Prostate gland (tissue), 2 donors: ENCODE measurements at regions not wholly inside any gene's neighbourhood (a gene's known extent, or its start where the extent isn't known, plus 50 kb on each side); places are given as distances from the start of the nearest gene placed in this dataset.

ENCODE experiments used
- POLR2A ChIP-seq: fragments of 450-650 bp; IDR thresholded peaks from one replicate; pipeline ENCODE4 v1.6.1; 2016; ENCODE audit warnings: antibody characterized with exemption, mild to moderate bottlenecking
- POLR2AphosphoS5 ChIP-seq: sonication (generic); formaldehyde crosslinking; IDR thresholded peaks from one replicate; pipeline ENCODE4 v1.6.1; 2017; ENCODE audit warnings: antibody characterized with exemption
- TF ChIP-seq, protein P1 (sequence below), 4 experiments: fragments of 200-600 bp in 2 of 4; fragments of 450-650 bp in 2 of 4; sonication (generic) in 2 of 4; IDR thresholded peaks; 1 replicate in 3 of 4; 2 replicates in 1 of 4; pipeline ENCODE4 v1.5.1; 2016 to 2019; ENCODE audit warnings: antibody characterized with exemption in 4 of 4, mild to moderate bottlenecking in 2 of 4, moderate library complexity in 2 of 4

DNA sequence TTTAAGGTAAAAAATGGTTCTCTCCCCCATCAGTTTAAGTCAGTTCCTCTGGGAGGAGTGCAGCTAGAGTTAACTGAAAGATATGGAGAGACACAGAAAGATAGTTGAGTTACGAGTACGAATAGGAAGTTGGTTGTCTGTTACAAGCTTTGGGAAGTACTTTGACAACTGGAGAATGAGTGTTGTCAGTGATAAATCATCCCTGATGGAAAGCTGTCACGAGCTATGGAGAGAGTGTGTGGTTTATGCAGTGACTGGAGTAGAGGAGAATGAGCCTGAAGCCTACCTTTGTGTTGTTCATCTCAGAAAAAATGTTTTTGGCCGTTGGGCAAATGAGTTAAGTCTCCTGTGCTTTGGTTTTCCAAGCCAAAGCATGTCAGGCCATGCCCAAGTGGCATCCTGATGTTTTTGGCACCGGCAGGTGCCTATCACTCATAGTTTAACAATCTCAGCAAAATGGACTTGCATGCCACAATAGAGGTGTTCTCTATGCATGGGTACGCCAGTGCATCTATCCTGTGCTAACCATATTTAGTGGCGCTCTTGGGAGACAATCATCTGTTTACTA is 350.2 kb downstream of the IRS2 start:
- TF ChIP-seq, protein P1, sequence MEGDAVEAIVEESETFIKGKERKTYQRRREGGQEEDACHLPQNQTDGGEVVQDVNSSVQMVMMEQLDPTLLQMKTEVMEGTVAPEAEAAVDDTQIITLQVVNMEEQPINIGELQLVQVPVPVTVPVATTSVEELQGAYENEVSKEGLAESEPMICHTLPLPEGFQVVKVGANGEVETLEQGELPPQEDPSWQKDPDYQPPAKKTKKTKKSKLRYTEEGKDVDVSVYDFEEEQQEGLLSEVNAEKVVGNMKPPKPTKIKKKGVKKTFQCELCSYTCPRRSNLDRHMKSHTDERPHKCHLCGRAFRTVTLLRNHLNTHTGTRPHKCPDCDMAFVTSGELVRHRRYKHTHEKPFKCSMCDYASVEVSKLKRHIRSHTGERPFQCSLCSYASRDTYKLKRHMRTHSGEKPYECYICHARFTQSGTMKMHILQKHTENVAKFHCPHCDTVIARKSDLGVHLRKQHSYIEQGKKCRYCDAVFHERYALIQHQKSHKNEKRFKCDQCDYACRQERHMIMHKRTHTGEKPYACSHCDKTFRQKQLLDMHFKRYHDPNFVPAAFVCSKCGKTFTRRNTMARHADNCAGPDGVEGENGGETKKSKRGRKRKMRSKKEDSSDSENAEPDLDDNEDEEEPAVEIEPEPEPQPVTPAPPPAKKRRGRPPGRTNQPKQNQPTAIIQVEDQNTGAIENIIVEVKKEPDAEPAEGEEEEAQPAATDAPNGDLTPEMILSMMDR (IDR thresholded peaks at IDR 0.05): no peak
- no peak for TF ChIP-seq POLR2AphosphoS5
- TF ChIP-seq POLR2A: no peak
